A549 (cell line): ENCODE measurements at regions not wholly inside any gene's neighbourhood (a gene's known extent, or its start where the extent isn't known, plus 50 kb on each side); places are given as distances from the start of the nearest gene placed in this dataset.

Experiments
- ATAC-seq, 2 experiments: fragments of 200-7000 bp in 1 of 2; fragments of >200 bp in 1 of 2; cut with Nextera tagmentation in 1 of 2; cut with Tn5 transposase in 1 of 2; 3 replicates each; pipeline versions ENCODE4 v1.8.0 to v1.9.1; 2018 to 2020; ENCODE audit warnings: mild to moderate bottlenecking in 1 of 2, moderate library complexity in 1 of 2
- CTCF ChIA-PET: fragments of 300-600 bp; sonication (Branson Sonifier 250); formaldehyde crosslinking; extraction: SDS; loops from one replicate; lab custom pipeline; 2021; ENCODE audit warnings: antibody characterized with exemption, inconsistent platforms; lab: Yijun Ruan, JAX
- POLR2A ChIA-PET: fragments of 350-600 bp; formaldehyde crosslinking; extraction: SDS; loops from one replicate; lab custom pipeline; 2021; ENCODE audit warnings: antibody characterized with exemption, inconsistent platforms; lab: Yijun Ruan, JAX
- DNase-seq, 2 experiments: peaks; one replicate each; pipeline versions ENCODE4 v3.0.0 to v3.0.0-alpha.2; 2011 to 2016; ENCODE audit warnings: low read depth in 1 of 2, low spot score in 1 of 2
- FAIRE-seq: peaks from 2 replicates; lab custom pipeline; 2011; peaks lifted over from hg19 to GRCh38; lab: Jason Lieb, UNC
- H3K27ac ChIP-seq, 2 experiments: fragments of >200 bp; sonication (Bioruptor Twin); formaldehyde crosslinking; 3 replicates each; pipeline ENCODE4 v1.5.1; 2016 to 2017
- H3K4me1 ChIP-seq: fragments of >200 bp; sonication (Bioruptor Twin); formaldehyde crosslinking; 3 replicates; pipeline ENCODE4 v1.6.1; 2016
- H3K4me2 ChIP-seq: fragments of >200 bp; sonication (Bioruptor Twin); formaldehyde crosslinking; 3 replicates; pipeline ENCODE4 v1.6.1; 2016
- H3K4me3 ChIP-seq: fragments of >200 bp; sonication (Bioruptor Twin); formaldehyde crosslinking; 3 replicates; pipeline ENCODE4 v1.5.1; 2016
- H3K9me3 ChIP-seq: fragments of >200 bp; sonication (Bioruptor Twin); formaldehyde crosslinking; 3 replicates; pipeline ENCODE4 v1.6.1; 2016
- BHLHE40 ChIP-seq: IDR thresholded peaks from 2 replicates; pipeline ENCODE4 v1.6.1; 2012; ENCODE audit warnings: low read depth, low read length, inconsistent platforms
- CEBPB ChIP-seq, 2 experiments: fragments of >200 bp in 1 of 2; sonication (Bioruptor Twin) in 1 of 2; formaldehyde crosslinking in 1 of 2; IDR thresholded peaks; 2 replicates each; pipeline ENCODE4 v1.6.1; 2012 to 2016
- CHD2 ChIP-seq: fragments of 150-350 bp; IDR thresholded peaks from 2 replicates; pipeline ENCODE4 v1.6.1; 2014; ENCODE audit warnings: low read length; ENCODE audit not compliant: partially characterized antibody
- EHF ChIP-seq: fragments of 250-450 bp; sonication (Bioruptor Pico); IDR thresholded peaks from 2 replicates; pipeline ENCODE4 v1.5.0; 2020; ENCODE audit warnings: mild to moderate bottlenecking
- EP300 ChIP-seq, 2 experiments: fragments of >200 bp; sonication (Bioruptor Twin); formaldehyde crosslinking; IDR thresholded peaks; 2 replicates in 1 of 2; 3 replicates in 1 of 2; pipeline ENCODE4 v1.6.1; 2016 to 2017
- ESRRA ChIP-seq: fragments of 150-350 bp; IDR thresholded peaks from 2 replicates; pipeline ENCODE4 v1.6.1; 2014; ENCODE audit warnings: mild to moderate bottlenecking, low read length, borderline replicate concordance
- FOSB ChIP-seq: fragments of 250-450 bp; sonication (Bioruptor Pico); IDR thresholded peaks from 2 replicates; pipeline ENCODE4 v1.5.0; 2020; ENCODE audit warnings: mild to moderate bottlenecking, moderate library complexity
- FOSL2 ChIP-seq, 2 experiments: fragments of 450-650 bp in 1 of 2; fragments of >200 bp in 1 of 2; sonication (Bioruptor Twin) in 1 of 2; formaldehyde crosslinking; IDR thresholded peaks; 2 replicates each; pipeline versions ENCODE4 v1.5.0 to v1.6.1; 2016 to 2020; ENCODE audit warnings: mild to moderate bottlenecking in 1 of 2, moderate library complexity in 1 of 2
- FOXS1 ChIP-seq: fragments of 250-450 bp; sonication (Bioruptor Pico); IDR thresholded peaks from 2 replicates; pipeline ENCODE4 v1.5.0; 2020; ENCODE audit warnings: mild to moderate bottlenecking, moderate library complexity
- GATA3 ChIP-seq: IDR thresholded peaks from 2 replicates; pipeline ENCODE4 v1.6.1; 2012; ENCODE audit warnings: borderline replicate concordance
- HEYL ChIP-seq: fragments of 250-450 bp; sonication (Bioruptor Pico); IDR thresholded peaks from 2 replicates; pipeline ENCODE4 v1.8.0; 2021; ENCODE audit warnings: mild to moderate bottlenecking, moderate library complexity
- HOXB13 ChIP-seq: fragments of 250-450 bp; sonication (Bioruptor Pico); IDR thresholded peaks from 2 replicates; pipeline ENCODE4 v1.5.0; 2020; ENCODE audit warnings: low read depth, mild to moderate bottlenecking, moderate library complexity
- JUNB ChIP-seq: fragments of >200 bp; sonication (Bioruptor Twin); formaldehyde crosslinking; IDR thresholded peaks from 2 replicates; pipeline ENCODE4 v1.6.1; 2016
- KDM1A ChIP-seq: fragments of 200-600 bp; sonication (generic); IDR thresholded peaks from 2 replicates; pipeline ENCODE4 v1.6.1; 2016; ENCODE audit warnings: low read depth, mild to moderate bottlenecking
- MYC ChIP-seq: IDR thresholded peaks from 2 replicates; pipeline ENCODE4 v1.6.1; 2012; ENCODE audit warnings: mild to moderate bottlenecking, inconsistent platforms, low read length, improper control_type of control experiment, borderline replicate concordance
- PHF8 ChIP-seq: fragments of 200-600 bp; sonication (generic); IDR thresholded peaks from 2 replicates; pipeline ENCODE4 v1.6.1; 2016; ENCODE audit warnings: low read depth, mild to moderate bottlenecking, antibody characterized with exemption, moderate library complexity, borderline replicate concordance
- POLR2A ChIP-seq: IDR thresholded peaks from 2 replicates; pipeline ENCODE4 v1.6.1; 2012; ENCODE audit warnings: mild to moderate bottlenecking, low read length
- RCOR1 ChIP-seq: fragments of 150-350 bp; IDR thresholded peaks from 2 replicates; pipeline ENCODE4 v1.6.1; 2014; ENCODE audit warnings: antibody characterized with exemption, low read length, low read depth
- RFX5 ChIP-seq: fragments of 450-650 bp; IDR thresholded peaks from 2 replicates; pipeline ENCODE4 v1.7.1; 2014; ENCODE audit warnings: antibody characterized with exemption, mild to moderate bottlenecking, moderate library complexity
- RNF2 ChIP-seq: fragments of 200-600 bp; sonication (generic); IDR thresholded peaks from 2 replicates; pipeline ENCODE4 v1.6.1; 2016; ENCODE audit warnings: low read depth, mild to moderate bottlenecking, antibody characterized with exemption, moderate library complexity, borderline replicate concordance
- SMC3 ChIP-seq: fragments of >200 bp; sonication (Bioruptor Twin); formaldehyde crosslinking; IDR thresholded peaks from 3 replicates; pipeline ENCODE4 v1.6.1; 2018; ENCODE audit warnings: inconsistent platforms
- ZSCAN20 ChIP-seq: fragments of 250-450 bp; sonication (Bioruptor Pico); IDR thresholded peaks from 2 replicates; pipeline ENCODE4 v1.8.0; 2022; ENCODE audit warnings: mild to moderate bottlenecking, moderate library complexity
- WGBS: methylation state at CpG from one replicate; pipeline ENCODE4 v1.1.6; 2017; ENCODE audit errors: missing lambda C conversion rate; 5-methylcytosine and 5-hydroxymethylcytosine counted together
- TF ChIP-seq, protein P1 (sequence below): fragments of 450-650 bp; IDR thresholded peaks from 2 replicates; pipeline ENCODE4 v1.6.1; 2014; ENCODE audit warnings: antibody characterized with exemption
- TF ChIP-seq, protein P2 (sequence below): fragments of >200 bp; sonication (Bioruptor Twin); formaldehyde crosslinking; IDR thresholded peaks from 2 replicates; pipeline ENCODE4 v1.6.1; 2016
- TF ChIP-seq, protein P3 (sequence below): IDR thresholded peaks from 2 replicates; pipeline ENCODE4 v1.6.1; 2012
- TF ChIP-seq, protein P4 (sequence below): fragments of 200-600 bp; sonication (generic); IDR thresholded peaks from 2 replicates; pipeline ENCODE4 v1.6.1; 2016; ENCODE audit warnings: antibody characterized with exemption, mild to moderate bottlenecking, moderate library complexity
- TF ChIP-seq, protein P5 (sequence below): fragments of >200 bp; sonication (Bioruptor Twin); formaldehyde crosslinking; IDR thresholded peaks from 3 replicates; pipeline ENCODE4 v1.5.1; 2016
- TF ChIP-seq, protein P6 (sequence below): fragments of >200 bp; sonication (Bioruptor Twin); formaldehyde crosslinking; IDR thresholded peaks from 3 replicates; pipeline ENCODE4 v1.6.1; 2016

DNA sequence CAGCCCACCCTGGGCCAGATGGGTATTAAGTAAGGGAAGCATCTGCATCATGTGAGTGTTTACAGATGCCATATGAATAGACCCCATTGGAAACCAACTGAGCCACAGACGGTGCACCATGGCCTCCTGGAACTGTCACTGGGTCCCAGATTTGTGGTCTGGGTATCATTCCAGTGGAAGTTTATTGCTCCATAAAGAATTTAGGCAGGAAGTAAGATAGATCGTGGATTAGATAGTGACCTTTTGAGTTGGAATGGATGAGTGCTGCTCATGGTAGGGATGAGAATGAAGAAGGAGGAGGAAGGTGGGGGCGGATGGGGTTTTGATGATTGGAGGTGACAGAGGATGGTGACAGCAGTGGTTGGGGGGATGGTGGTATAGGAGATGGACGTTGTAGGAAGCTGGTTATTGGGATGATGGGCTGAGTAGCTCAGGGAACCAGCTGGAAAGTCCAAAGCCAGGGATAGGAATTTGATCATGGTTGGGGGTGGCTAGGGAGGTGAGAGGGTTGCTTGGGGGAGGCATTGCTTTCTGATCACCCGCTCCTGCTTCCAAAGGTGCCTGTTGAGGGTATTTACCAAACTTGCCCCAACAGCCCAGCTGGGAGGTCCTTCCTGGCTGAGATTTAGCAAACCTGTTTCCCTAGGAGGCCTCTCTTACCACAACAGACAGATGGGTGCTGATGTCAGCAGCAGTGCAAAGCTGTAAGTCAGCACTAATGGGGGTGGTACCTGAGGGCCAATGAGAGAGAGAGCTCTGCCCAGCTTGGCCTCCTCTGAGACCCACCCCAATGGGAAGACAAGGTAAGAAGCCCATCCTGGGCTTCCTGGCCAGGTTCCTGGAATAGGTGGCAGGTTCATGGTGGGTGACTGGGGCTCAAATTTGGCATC is 78.0 kb downstream of the VEGFA start:
- Histone ChIP-seq H3K27ac (no peak overlapping the region), H3K4me1 (no peaks in the 10 kb centered on the region), H3K4me2 (no peak overlapping the region), H3K4me3 (no peak overlapping the region), H3K9me3 (no peaks in the 10 kb centered on the region)
- no peak for TF ChIP-seq EHF (CRISPR knock-in tag)
- TF ChIP-seq FOSB (CRISPR knock-in tag) = no peak
- TF ChIP-seq BHLHE40 = no peak
- TF ChIP-seq KDM1A = no peak
- TF ChIP-seq EP300 (IDR thresholded peaks at IDR 0.05) = no peak
- no peak for TF ChIP-seq ESRRA
- TF ChIP-seq, protein P1, sequence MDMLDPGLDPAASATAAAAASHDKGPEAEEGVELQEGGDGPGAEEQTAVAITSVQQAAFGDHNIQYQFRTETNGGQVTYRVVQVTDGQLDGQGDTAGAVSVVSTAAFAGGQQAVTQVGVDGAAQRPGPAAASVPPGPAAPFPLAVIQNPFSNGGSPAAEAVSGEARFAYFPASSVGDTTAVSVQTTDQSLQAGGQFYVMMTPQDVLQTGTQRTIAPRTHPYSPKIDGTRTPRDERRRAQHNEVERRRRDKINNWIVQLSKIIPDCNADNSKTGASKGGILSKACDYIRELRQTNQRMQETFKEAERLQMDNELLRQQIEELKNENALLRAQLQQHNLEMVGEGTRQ = no peak
- TF ChIP-seq SMC3 = no peak
- TF ChIP-seq FOSL2 (IDR thresholded peaks at IDR 0.05) = no peak
- no peak for TF ChIP-seq FOSL2 (CRISPR knock-in tag; IDR thresholded peaks at IDR 0.05)
- no peak for TF ChIP-seq CEBPB (IDR thresholded peaks at IDR 0.05)
- TF ChIP-seq HEYL = no peak
- ChIA-PET CTCF (interaction anchor here (1.0 kb wide), 1 partner anchor 225 kb away, joined by 3 read pairs; no protein-coding TSS in a partner anchor), POLR2A (no interaction called here)
- FAIRE-seq (no peak), ATAC-seq (no peak), DNase-seq (no peak)
- 51% methylated on average over 5 of the region's 5 CpGs for WGBS

DNA sequence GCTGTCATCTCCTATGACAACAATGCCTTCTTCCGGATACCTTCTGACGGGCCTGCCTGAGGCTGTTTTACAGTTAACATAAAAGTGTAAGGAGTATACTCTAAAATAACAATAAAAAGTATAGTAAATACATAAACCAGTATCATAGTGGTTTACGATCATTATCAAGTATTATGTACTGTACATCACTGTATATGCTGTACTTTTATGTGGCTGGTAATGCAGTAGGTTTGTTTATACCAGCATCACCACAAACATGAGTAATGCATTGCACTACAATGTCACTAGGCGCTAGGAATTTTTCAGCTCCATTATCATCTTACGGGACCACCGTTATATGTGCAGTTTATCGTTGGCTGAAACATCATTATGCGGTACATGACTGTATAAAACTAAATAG is 76.5 kb downstream of the VEGFA start:
- Histone ChIP-seq H3K4me3 (no peak overlapping the region), H3K9me3 (no peaks in the 10 kb centered on the region)
- no peak for ATAC-seq
- no peak for TF ChIP-seq FOXS1 (CRISPR knock-in tag)
- no peak for TF ChIP-seq HOXB13 (CRISPR knock-in tag)
- no peak for TF ChIP-seq BHLHE40
- TF ChIP-seq, protein P2, sequence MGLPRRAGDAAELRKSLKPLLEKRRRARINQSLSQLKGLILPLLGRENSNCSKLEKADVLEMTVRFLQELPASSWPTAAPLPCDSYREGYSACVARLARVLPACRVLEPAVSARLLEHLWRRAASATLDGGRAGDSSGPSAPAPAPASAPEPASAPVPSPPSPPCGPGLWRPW = no peak
- TF ChIP-seq, protein P3, sequence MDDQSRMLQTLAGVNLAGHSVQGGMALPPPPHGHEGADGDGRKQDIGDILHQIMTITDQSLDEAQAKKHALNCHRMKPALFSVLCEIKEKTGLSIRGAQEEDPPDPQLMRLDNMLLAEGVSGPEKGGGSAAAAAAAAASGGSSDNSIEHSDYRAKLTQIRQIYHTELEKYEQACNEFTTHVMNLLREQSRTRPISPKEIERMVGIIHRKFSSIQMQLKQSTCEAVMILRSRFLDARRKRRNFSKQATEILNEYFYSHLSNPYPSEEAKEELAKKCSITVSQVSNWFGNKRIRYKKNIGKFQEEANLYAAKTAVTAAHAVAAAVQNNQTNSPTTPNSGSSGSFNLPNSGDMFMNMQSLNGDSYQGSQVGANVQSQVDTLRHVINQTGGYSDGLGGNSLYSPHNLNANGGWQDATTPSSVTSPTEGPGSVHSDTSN = no peak
- TF ChIP-seq CHD2 = no peak
- TF ChIP-seq JUNB = no peak
- TF ChIP-seq POLR2A = no peak
- TF ChIP-seq, protein P4, sequence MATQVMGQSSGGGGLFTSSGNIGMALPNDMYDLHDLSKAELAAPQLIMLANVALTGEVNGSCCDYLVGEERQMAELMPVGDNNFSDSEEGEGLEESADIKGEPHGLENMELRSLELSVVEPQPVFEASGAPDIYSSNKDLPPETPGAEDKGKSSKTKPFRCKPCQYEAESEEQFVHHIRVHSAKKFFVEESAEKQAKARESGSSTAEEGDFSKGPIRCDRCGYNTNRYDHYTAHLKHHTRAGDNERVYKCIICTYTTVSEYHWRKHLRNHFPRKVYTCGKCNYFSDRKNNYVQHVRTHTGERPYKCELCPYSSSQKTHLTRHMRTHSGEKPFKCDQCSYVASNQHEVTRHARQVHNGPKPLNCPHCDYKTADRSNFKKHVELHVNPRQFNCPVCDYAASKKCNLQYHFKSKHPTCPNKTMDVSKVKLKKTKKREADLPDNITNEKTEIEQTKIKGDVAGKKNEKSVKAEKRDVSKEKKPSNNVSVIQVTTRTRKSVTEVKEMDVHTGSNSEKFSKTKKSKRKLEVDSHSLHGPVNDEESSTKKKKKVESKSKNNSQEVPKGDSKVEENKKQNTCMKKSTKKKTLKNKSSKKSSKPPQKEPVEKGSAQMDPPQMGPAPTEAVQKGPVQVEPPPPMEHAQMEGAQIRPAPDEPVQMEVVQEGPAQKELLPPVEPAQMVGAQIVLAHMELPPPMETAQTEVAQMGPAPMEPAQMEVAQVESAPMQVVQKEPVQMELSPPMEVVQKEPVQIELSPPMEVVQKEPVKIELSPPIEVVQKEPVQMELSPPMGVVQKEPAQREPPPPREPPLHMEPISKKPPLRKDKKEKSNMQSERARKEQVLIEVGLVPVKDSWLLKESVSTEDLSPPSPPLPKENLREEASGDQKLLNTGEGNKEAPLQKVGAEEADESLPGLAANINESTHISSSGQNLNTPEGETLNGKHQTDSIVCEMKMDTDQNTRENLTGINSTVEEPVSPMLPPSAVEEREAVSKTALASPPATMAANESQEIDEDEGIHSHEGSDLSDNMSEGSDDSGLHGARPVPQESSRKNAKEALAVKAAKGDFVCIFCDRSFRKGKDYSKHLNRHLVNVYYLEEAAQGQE = no peak
- TF ChIP-seq ZSCAN20 (CRISPR knock-in tag) = no peak
- TF ChIP-seq MYC = no peak
- TF ChIP-seq GATA3 = no peak
- TF ChIP-seq, protein P5, sequence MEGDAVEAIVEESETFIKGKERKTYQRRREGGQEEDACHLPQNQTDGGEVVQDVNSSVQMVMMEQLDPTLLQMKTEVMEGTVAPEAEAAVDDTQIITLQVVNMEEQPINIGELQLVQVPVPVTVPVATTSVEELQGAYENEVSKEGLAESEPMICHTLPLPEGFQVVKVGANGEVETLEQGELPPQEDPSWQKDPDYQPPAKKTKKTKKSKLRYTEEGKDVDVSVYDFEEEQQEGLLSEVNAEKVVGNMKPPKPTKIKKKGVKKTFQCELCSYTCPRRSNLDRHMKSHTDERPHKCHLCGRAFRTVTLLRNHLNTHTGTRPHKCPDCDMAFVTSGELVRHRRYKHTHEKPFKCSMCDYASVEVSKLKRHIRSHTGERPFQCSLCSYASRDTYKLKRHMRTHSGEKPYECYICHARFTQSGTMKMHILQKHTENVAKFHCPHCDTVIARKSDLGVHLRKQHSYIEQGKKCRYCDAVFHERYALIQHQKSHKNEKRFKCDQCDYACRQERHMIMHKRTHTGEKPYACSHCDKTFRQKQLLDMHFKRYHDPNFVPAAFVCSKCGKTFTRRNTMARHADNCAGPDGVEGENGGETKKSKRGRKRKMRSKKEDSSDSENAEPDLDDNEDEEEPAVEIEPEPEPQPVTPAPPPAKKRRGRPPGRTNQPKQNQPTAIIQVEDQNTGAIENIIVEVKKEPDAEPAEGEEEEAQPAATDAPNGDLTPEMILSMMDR = no peak
- TF ChIP-seq RNF2 = no peak
- no peak for TF ChIP-seq RFX5
- no peak for TF ChIP-seq EHF (CRISPR knock-in tag)
- TF ChIP-seq PHF8 = no peak
- no peak for TF ChIP-seq RCOR1
- TF ChIP-seq, protein P6, sequence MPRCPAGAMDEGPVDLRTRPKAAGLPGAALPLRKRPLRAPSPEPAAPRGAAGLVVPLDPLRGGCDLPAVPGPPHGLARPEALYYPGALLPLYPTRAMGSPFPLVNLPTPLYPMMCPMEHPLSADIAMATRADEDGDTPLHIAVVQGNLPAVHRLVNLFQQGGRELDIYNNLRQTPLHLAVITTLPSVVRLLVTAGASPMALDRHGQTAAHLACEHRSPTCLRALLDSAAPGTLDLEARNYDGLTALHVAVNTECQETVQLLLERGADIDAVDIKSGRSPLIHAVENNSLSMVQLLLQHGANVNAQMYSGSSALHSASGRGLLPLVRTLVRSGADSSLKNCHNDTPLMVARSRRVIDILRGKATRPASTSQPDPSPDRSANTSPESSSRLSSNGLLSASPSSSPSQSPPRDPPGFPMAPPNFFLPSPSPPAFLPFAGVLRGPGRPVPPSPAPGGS = no peak
- TF ChIP-seq, all 56 proteins: peak for 0
- POLR2A ChIA-PET = no interaction called here
- WGBS = 82% methylated on average over 8 of the region's 8 CpGs
- H3K4me1 ChIP-seq = no peaks in the 10 kb centered on the region
- DNase-seq (no peak), FAIRE-seq (no peak)
- H3K4me2 ChIP-seq = no peak overlapping the region
- CTCF ChIA-PET = interaction anchor here (1.0 to 1.4 kb wide), 2 partner anchors 9 to 78 kb away, joined by 3 read pairs; no protein-coding TSS in a partner anchor
- H3K27ac ChIP-seq = no peak overlapping the region
